ENCODE measurements at regions not wholly inside any gene's neighbourhood (a gene's known extent, or its start where the extent isn't known, plus 50 kb on each side); places are given as distances from the start of the nearest gene placed in this dataset.
"Not testable (repeated sequence)": the region's sequence is repeated elsewhere in the genome, so short reads cannot be mapped to it uniquely, and the experiment has no call there.

DNA sequence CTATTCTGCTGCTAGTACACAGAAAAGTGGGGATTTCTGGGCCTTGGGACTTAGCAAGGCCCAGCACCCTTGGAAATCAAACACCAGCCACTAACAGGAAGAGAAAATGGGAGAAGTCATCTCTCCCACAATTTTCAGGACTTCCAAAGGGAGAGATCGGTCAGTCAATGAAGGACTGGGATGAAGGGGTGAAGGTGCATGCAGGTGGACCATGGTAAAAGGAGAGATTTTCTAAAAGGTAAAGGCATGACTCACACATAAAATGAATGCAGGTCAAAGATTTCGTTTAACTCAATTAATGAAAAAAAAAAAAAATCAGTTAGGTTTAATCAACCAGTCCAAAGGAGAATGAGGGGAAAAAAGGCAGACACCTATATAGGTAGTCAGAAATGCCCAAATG, 176.4 kb upstream of the PROK2 start:
- no peak for DNase-seq (ENCODE audit: low read depth)

DNA sequence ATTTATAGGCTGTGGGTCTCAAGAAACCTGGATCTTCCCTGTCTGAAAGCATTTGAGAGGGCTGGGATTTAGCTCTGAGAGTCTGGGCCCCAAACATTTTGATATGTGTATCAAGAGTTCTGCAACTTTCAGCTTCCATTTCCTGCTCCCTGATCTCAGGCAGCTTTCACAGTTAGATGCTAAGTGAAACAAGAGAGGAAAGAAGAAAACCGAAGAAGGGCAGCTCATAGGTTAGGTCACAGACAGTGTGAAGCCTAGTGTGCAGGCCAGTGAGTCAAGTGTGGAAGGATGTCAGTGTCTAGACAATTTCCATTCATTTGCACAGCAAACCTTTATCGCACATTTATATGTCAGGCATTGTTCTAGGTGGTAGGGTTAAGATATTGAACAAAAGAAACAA, 173.6 kb upstream of the PROK2 start:
- no peak for DNase-seq (ENCODE audit: low read depth)

DNA sequence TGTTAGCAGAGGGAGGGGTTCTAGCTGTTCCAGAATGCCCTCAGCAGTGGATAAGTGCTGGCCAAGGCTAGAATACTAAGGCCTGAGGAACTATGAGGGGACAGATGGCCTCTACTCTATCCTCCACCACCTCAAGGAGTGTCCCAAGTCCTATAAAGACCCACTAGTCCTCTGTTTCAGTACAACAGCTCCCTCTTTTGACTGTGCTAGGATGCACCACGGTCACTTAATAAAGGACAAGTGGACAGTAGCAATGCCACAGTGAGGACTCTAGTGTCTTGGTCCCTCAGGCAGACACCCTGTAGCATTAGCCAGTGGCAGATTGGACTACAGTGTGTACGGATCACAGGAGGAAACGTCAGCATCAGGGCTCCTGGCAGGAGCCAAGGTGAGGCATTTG, 171.8 kb upstream of the PROK2 start:
- no peak for DNase-seq (ENCODE audit: low read depth)

- DNase-seq (ENCODE audit: low read depth) = no peak
Observed at GRCh38 chr3:71956069-71956340, 171.1 kb upstream of the PROK2 start.

- no peak for DNase-seq (ENCODE audit: low read depth)
Observed at GRCh38 chr3:71955240-71956068, 170.5 kb upstream of the PROK2 start.

DNA sequence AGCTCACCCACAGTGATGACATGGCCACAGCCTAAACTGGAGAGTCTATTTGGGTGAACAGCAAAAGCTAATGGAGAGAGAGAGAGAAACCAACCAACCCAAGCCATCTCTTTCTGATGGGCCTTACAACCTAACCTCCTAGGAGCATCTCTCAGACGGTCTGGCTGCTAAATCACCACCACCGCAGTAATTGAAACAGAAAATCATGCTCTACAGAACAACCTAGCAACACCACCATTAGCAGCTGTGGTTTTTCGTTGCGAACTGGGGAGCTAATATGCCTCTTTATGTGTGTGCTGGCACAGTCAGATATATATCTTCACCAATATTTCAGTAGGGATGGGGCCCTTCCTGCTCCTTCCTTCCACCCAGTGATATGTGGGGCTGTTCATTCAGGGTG, 166.9 kb upstream of the PROK2 start:
- no peak for DNase-seq (ENCODE audit: low read depth)

GRCh38 chr3:71951361-71951760, 166.4 kb upstream of the PROK2 start:
- DNase-seq (ENCODE audit: low read depth) = no peak

DNA sequence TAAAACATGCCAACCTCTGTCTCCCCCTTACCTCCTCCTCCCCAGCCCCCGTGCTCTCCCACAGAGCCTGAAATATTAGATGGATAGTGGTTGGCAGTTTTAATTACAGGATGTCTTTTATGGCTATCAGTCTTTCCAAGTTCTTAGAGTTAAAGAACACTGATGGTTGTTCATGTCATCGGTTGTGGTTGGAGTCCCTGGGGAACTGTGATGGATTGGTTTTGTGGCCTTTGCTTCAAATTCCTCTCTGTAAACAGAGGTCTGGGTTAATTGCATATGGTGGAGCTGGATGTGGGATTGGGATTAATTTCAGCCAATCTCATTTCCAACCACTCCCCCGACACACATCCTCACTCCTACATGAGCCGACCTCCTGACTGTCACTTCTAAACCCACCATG, 164.5 kb upstream of the PROK2 start:
- DNase-seq (ENCODE audit: low read depth) = no peak

DNA sequence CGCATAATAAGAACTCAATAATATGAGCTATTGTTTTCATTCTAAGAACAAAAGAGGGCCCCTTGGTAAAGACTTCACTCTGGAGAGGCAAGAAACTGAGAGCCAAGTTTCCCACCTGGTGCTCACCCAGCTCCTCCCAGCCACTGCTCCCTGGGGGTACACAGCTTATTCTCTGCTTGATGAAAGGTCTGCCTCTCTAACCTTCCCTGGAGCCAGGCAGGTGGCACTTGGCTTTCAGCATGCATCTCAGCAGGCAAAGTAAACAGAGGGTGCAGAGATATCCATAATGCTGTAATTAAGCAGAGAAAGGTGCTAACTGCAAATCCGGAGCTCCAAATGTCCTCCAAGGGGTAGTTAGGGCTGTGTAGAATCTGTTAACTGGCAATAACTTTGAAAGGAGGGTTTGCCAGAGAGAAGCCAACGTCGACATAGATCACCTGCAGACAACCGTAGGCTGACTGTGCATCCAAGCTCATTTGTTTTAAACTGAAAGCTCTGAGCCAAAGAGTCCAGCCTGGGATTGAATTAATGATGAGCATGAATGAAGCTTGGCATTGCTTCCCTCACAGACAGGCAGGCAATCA, 159.6 kb upstream of the PROK2 start:
- no peak for DNase-seq (ENCODE audit: low read depth)

DNA sequence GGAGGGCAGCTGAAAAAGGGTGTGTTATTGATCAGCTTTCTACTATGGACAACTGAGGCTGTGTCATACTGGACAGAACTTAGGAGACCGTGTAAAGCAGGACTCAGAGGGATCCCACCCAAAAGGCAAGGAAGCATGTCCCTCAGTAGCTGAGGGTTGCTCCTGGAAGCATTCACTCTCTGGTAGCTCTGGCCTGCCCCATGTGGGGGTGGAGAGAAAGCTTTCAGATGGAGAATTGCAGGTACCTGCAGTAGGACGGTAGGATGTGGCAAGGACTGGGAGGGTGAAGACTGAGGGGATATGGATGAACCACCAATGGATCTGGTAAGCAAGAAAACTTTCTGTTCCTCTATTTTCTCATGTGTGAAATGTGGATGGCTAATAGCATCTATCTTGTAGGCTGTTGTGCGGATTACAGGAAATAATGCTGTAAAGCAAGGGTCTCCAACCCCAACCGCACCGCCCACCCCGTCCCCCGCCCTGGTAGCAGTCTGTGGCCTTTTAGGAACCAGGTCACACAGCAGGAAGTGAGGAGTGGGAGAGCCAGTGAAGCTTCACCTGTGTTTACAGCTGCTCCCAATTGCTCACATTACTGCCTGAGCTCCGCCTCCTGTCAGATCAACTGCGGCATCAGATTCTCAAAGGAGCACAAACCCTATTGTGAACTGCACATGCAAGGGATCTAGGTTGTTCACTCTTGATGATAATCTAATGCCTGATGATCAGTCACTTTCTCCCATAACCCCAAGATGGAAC, 157.7 kb upstream of the PROK2 start:
- DNase-seq (ENCODE audit: low read depth) = no peak

GRCh38 chr3:71940486-71940885, 155.5 kb upstream of the PROK2 start:
- no peak for DNase-seq (ENCODE audit: low read depth)

- DNase-seq (ENCODE audit: low read depth) = not testable (repeated sequence)
Observed at GRCh38 chr3:71938081-71938480, 153.1 kb upstream of the PROK2 start.

- no peak for DNase-seq (ENCODE audit: low read depth)
Observed at GRCh38 chr3:71936681-71937080, 151.7 kb upstream of the PROK2 start.

GRCh38 chr3:71934520-71935270, 149.7 kb upstream of the PROK2 start:
- no peak for DNase-seq (ENCODE audit: low read depth)

DNA sequence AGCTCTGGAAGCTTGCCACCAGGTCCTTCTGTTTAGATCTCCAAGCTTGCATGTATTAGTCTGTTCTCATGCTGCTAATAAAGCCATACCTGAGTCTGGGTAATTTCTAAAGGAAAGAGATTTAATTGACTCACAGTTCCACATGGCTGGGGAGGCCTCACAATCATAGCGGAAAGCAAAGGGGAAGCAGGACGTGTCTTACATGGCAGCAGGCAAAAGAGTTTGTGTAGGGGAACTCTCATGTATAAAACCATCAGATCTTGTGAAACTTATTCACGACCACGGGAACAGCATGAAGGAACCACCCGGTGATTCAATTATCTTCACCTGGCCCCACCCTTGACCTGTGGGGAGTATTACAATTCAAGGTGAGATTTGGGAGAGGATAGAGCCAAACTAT, 147.0 kb upstream of the PROK2 start:
- DNase-seq (ENCODE audit: low read depth) = no peak

- DNase-seq (ENCODE audit: low read depth) = no peak
Observed at GRCh38 chr3:71930056-71930991, 145.4 kb upstream of the PROK2 start.

DNA sequence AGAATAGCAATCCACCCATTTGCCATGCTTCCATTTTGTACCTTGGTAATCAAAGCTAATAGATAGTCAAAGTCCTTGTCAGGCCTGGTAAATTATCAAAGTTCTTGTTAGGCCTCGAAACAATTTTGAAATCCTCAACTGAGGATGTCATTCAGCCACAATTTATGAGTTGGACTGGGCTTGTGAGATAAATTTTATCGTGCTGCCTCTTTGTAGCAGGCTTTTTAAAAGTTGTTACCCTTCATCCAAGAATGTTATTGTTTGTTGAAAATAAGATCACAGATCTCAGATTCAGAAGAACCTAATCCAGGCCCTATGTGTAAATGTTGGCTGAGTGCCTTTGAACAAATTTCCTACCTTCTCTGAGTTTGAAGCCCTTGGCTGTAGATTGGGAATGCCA, 143.3 kb upstream of the PROK2 start:
- DNase-seq (ENCODE audit: low read depth) = no peak

GRCh38 chr3:71927505-71928066, 142.6 kb upstream of the PROK2 start:
- DNase-seq (ENCODE audit: low read depth) = no peak

DNA sequence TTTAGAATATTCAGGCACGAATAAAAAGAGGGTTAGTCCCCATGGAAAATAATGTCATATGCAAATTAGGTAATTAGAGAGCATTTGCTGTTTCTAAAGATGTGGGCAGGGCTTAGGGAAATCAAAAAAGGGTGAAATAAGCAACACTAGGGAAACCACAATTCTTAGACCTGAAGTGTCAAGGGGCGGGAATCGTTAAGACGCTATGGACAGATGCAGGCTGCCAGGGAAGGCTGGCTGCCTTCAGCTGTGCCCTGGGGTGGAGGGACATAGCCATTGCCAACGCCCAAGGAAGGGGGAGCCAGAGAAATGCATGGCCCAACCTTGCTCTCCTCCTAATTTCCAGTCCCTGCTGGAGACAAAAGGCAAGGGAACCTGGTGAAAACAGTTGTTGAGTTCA, 141.7 kb upstream of the PROK2 start:
- no peak for DNase-seq (ENCODE audit: low read depth)

DNA sequence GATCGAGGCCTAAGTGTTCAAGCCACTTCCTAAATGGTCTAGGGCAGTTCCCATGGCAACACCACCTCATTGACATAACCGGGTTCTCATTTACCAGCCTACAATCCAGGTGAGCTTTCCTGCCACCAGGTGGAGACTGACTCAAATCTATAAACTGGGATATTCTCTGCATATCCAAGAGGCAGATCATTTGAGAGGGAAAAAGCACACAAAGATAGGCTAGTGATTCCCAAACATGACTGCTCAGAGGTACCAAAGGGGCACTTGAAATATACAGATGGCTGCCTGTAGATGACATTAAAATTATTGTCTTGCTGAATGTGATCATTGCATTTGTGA, 141.3 kb upstream of the PROK2 start:
- DNase-seq (ENCODE audit: low read depth) = no peak

DNA sequence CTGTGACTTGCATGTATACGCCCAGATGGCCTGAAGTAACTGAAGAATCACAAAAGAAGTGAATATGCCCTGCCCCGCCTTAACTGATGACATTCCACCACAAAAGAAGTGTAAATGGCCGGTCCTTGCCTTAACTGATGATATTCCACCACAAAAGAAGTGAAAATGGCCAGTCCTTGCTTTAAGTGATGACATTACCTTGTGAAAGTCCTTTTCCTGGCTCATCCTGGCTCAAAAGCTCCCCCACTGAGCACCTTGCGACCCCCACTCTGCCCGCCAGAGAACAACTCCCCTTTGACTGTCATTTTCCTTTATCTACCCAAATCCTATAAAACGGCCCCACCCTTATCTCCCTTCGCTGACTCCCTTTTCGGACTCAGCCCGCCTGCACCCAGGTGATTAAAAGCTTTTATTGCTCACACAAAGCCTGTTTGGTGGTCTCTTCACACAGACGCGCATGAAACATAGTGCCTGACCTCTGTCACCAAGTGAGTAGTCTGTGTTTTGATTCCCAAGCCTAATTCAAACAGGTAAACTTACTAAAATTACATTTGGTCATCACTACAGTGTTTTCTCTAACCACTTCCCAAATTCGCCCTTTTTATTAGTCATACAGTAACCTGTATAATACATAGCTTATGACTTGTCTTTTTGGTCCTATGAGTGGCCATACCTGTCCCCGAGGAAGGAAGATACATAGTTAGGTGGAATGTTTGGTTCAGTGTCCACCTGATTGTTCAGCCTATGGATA, 140.7 kb upstream of the PROK2 start:
- not testable (repeated sequence) for DNase-seq (ENCODE audit: low read depth)
